Activated B cell treated with CpG ODN at 0.5 μM for 24 hours (primary cell): ENCODE measurements at regions not wholly inside any gene's neighbourhood (a gene's known extent, or its start where the extent isn't known, plus 50 kb on each side); places are given as distances from the start of the nearest gene placed in this dataset.

ENCODE experiments used
- ATAC-seq: fragments of 200-7000 bp; cut with Tn5 transposase; one replicate; pipeline ENCODE4 v1.10.0; 2021; ENCODE audit warnings: low read depth, mild to moderate bottlenecking, moderate library complexity
- CTCF ChIA-PET: fragments of 350-600 bp; sonication (Branson Sonifier 250); formaldehyde crosslinking; loops from one replicate; lab custom pipeline; 2021; ENCODE audit warnings: antibody characterized with exemption; lab: Charles Lee
- POLR2A ChIA-PET: fragments of 350-600 bp; sonication (Branson Sonifier 250); formaldehyde crosslinking; loops from one replicate; lab custom pipeline; 2021; ENCODE audit warnings: antibody characterized with exemption; lab: Charles Lee
- DNase-seq: peaks from one replicate; pipeline ENCODE4 v3.0.0; 2022
- H3K27ac Mint-ChIP-seq: one replicate; pipeline ENCODE4 v1.8.0; 2020; ENCODE audit warnings: mixed read lengths
- H3K27me3 Mint-ChIP-seq: one replicate; pipeline ENCODE4 v1.8.0; 2021; ENCODE audit warnings: mixed read lengths
- H3K36me3 Mint-ChIP-seq: one replicate; pipeline ENCODE4 v1.8.0; 2021; ENCODE audit warnings: low read depth, mixed read lengths
- H3K4me1 Mint-ChIP-seq: one replicate; pipeline ENCODE4 v1.8.0; 2021; ENCODE audit warnings: mixed read lengths
- H3K4me3 Mint-ChIP-seq: one replicate; pipeline ENCODE4 v1.8.0; 2020; ENCODE audit warnings: mild to moderate bottlenecking, mixed read lengths
- H3K9me3 Mint-ChIP-seq: one replicate; pipeline ENCODE4 v1.8.0; 2020; ENCODE audit warnings: mixed read lengths
- intact Hi-C: fragments of 100-400 bp; cut with micrococcal nuclease; formaldehyde crosslinking; loops from one replicate; pipeline ENCODE4 v1.15.1; 2024
- TF ChIP-seq, protein P1 (sequence below): fragments of 200-600 bp; IDR thresholded peaks from one replicate; pipeline ENCODE4 v1.8.0; 2022; ENCODE audit warnings: antibody characterized with exemption, mild to moderate bottlenecking

DNA sequence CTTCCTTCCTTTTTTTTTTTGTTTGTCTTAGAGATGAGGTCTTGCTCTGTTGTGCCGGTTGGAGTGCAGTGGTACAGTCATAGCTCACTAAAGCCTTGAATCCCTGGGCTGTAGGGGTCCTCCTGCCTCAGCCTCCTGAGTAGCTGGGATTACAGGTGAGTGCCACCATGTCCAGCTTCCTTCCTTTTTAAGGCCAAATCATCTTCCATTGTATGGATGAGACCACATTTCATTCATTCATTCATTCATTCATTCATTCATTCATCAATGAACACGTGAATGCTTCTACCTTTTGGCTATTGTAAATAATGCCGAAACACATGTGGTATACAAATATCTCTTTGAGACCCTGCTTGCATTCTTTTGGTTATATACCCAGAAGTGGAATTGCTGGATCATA lies 60.0 kb upstream of the BAIAP2L1 start:
- H3K4me1 Mint-ChIP-seq = no peaks in the 10 kb centered on the region

GRCh38 chr7:98459529-98459928 lies 58.6 kb upstream of the BAIAP2L1 start:
- H3K9me3 Mint-ChIP-seq = no peaks in the 10 kb centered on the region
- DNase-seq (no peak), ATAC-seq (no peak)
- intact Hi-C loops = no loop called here
- ChIA-PET CTCF (no interaction called here), POLR2A (no interaction called here)
- H3K27ac Mint-ChIP-seq = no peak overlapping the region
- H3K4me3 Mint-ChIP-seq = no peak overlapping the region
- H3K4me1 Mint-ChIP-seq = no peaks in the 10 kb centered on the region
- peaks cover 1% of the 10 kb centered on the region for H3K27me3 Mint-ChIP-seq
- no peaks in the 10 kb centered on the region for H3K36me3 Mint-ChIP-seq
- TF ChIP-seq, protein P1, sequence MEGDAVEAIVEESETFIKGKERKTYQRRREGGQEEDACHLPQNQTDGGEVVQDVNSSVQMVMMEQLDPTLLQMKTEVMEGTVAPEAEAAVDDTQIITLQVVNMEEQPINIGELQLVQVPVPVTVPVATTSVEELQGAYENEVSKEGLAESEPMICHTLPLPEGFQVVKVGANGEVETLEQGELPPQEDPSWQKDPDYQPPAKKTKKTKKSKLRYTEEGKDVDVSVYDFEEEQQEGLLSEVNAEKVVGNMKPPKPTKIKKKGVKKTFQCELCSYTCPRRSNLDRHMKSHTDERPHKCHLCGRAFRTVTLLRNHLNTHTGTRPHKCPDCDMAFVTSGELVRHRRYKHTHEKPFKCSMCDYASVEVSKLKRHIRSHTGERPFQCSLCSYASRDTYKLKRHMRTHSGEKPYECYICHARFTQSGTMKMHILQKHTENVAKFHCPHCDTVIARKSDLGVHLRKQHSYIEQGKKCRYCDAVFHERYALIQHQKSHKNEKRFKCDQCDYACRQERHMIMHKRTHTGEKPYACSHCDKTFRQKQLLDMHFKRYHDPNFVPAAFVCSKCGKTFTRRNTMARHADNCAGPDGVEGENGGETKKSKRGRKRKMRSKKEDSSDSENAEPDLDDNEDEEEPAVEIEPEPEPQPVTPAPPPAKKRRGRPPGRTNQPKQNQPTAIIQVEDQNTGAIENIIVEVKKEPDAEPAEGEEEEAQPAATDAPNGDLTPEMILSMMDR = no peak

More for the DNA sequence above, 60.0 kb upstream of the BAIAP2L1 start:
- ChIA-PET CTCF (no interaction called here), POLR2A (no interaction called here)
- DNase-seq = no peak
- H3K36me3 Mint-ChIP-seq = no peaks in the 10 kb centered on the region
- H3K4me3 Mint-ChIP-seq = no peak overlapping the region
- H3K27ac Mint-ChIP-seq = no peak overlapping the region
- H3K9me3 Mint-ChIP-seq = no peaks in the 10 kb centered on the region
- peaks cover 1% of the 10 kb centered on the region for H3K27me3 Mint-ChIP-seq
- intact Hi-C loops = no loop called here
- TF ChIP-seq, protein P1 = no peak
- no peak for ATAC-seq

DNA sequence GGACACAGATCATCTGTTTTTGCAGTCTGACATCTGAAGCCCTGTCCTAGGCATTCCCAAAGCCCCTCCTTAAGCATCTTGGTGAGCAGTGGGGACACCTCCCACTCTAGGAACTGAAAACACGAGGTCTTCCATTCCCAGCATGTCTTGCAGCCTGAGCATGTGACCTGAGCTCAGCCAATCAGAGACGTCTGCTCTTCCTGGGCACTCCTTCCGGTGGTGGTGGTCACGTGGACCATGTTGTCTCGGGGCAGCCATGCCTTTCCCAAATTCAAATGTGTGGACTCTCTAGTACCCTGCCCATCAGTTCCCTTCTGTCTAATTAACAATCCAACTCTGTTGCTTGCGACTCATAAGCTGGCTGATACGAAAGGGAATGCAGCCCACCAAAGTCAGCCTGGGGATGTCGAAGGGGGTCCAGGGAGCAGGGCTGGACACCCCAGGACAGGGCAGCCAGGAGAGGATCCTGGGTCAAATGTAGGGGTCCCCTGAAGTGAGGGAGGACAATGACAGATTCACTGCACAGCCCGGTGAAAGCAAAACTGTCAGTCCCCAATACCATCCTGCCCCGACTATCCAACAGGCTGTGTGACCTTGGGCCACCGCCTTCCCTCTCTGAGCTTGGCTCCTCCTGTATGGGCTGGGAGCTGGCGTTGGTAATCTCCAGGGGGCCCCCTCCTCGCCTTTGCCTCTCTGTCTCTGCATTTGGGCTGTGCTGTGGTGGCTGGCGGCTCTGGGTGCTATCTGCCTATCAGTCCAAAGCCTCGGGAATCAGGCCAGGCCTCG lies 57.4 kb upstream of the BAIAP2L1 start:
- DNase-seq (no peak), ATAC-seq (no peak)
- peaks cover 1% of the 10 kb centered on the region for H3K27me3 Mint-ChIP-seq
- TF ChIP-seq, protein P1 = no peak
- intact Hi-C loops = no loop called here
- no peak overlapping the region for H3K27ac Mint-ChIP-seq
- H3K4me3 Mint-ChIP-seq = no peak overlapping the region
- H3K4me1 Mint-ChIP-seq = no peaks in the 10 kb centered on the region
- POLR2A ChIA-PET = no interaction called here
- CTCF ChIA-PET = interaction anchor here (0.6 kb wide), 1 partner anchor 198 kb away, joined by 3 read pairs; no protein-coding TSS in a partner anchor
- peaks cover under 1% of the 10 kb centered on the region for H3K9me3 Mint-ChIP-seq
- H3K36me3 Mint-ChIP-seq = no peaks in the 10 kb centered on the region

DNA sequence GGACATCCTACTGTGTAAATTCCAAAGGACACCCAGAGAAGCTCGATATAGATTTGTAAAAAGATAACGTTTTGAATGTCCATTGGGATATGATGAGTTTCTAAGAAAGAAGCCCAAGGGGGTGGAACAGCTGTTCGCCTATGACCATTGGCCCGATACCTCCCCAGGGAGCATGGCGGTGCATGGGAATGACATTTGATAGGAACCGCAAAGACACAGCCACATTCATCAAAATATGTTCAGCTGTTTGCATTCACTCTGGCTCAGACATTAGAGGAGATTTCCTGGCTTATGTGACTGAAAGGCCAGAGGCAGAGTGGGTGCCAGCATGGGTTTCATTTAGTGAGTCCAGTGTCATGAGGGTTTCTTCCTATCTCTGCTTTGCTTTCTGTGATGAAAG lies 56.0 kb upstream of the BAIAP2L1 start:
- no peaks in the 10 kb centered on the region for H3K27me3 Mint-ChIP-seq
- CTCF ChIA-PET = no interaction called here
- H3K4me1 Mint-ChIP-seq = no peaks in the 10 kb centered on the region
- intact Hi-C loops = no loop called here
- peaks cover 9% of the 10 kb centered on the region for H3K9me3 Mint-ChIP-seq
- DNase-seq (no peak), ATAC-seq (no peak)
- H3K36me3 Mint-ChIP-seq = no peaks in the 10 kb centered on the region
- H3K4me3 Mint-ChIP-seq = no peak overlapping the region
- TF ChIP-seq, protein P1 = no peak
- POLR2A ChIA-PET = no interaction called here
- H3K27ac Mint-ChIP-seq = no peak overlapping the region

- H3K27me3 Mint-ChIP-seq = peaks cover 3% of the 10 kb centered on the region
- no peaks in the 10 kb centered on the region for H3K36me3 Mint-ChIP-seq
- intact Hi-C loops = no loop called here
- CTCF ChIA-PET = no interaction called here
- no peak for ATAC-seq
- H3K4me3 Mint-ChIP-seq = no peak overlapping the region
- H3K4me1 Mint-ChIP-seq = no peaks in the 10 kb centered on the region
- no peak overlapping the region for H3K27ac Mint-ChIP-seq
- no peak for DNase-seq
- POLR2A ChIA-PET = no interaction called here
- TF ChIP-seq, protein P1 = no peak
- H3K9me3 Mint-ChIP-seq = peaks cover 10% of the 10 kb centered on the region
These were observed 51.9 kb upstream of the BAIAP2L1 start for GRCh38 chr7:98452791-98453190.
